ENCODE measurements at regions not wholly inside any gene's neighbourhood (a gene's known extent, or its start where the extent isn't known, plus 50 kb on each side); places are given as distances from the start of the nearest gene placed in this dataset.
A peak's percentile ranks its signal among the peaks of the same experiment; 100 is the strongest.
"Not testable (repeated sequence)": the region's sequence is repeated elsewhere in the genome, so short reads cannot be mapped to it uniquely, and the experiment has no call there.

- WGBS (ENCODE audit: insufficient coverage) = no CpG with 5 or more reads among the region's 1 CpG
- H3K4me3 Mint-ChIP-seq = peak overlapping the region in 1 of 2 donors; percentile 29
- Histone ChIP-seq H3K9ac (ENCODE audit: insufficient read depth, low read length, poor library complexity, severe bottlenecking) (no peak overlapping the region), H4K20me1 (ENCODE audit: insufficient read depth, low read length) (no peaks in the 10 kb centered on the region), H3K4me1 (ENCODE audit: control insufficient read depth in 1 of 2, insufficient read depth in 2 of 2, low read length in 2 of 2) (no peaks in the 10 kb centered on the region), H3K79me2 (ENCODE audit: insufficient read depth, low read length) (no peaks in the 10 kb centered on the region), H3K36me3 (replicated peaks in 1 of 2; ENCODE audit: control insufficient read depth in 1 of 2, insufficient read depth in 2 of 2, low read length in 2 of 2) (no peaks in the 10 kb centered on the region), H2AFZ (ENCODE audit: insufficient read depth, low read depth, low read length, poor library complexity, severe bottlenecking) (no peak overlapping the region), H3K9me3 (replicated peaks in 1 of 2; ENCODE audit: control insufficient read depth in 1 of 2, insufficient read depth in 1 of 2, low read length in 2 of 2) (no peaks in the 10 kb centered on the region), H3K4me2 (replicated peaks; ENCODE audit: extremely low read depth, low read length, poor library complexity, severe bottlenecking) (no peak overlapping the region), H3K27ac (ENCODE audit: low read depth in 1 of 2, low read length in 2 of 2) (no peak overlapping the region), H3K4me3 (replicated peaks in 1 of 3; ENCODE audit: low read depth in 2 of 3, low read length in 3 of 3) (no peak overlapping the region), H3K27me3 (ENCODE audit: control insufficient read depth in 2 of 2, insufficient read depth in 2 of 2, low read length in 2 of 2) (no peaks in the 10 kb centered on the region)
- no peak for DNase-seq
- no peak overlapping the region for H3K27ac Mint-ChIP-seq
- H3K9me3 Mint-ChIP-seq = peaks cover 0 to 6% (median 0%) of the 10 kb centered on the region in 7 donors
- no peak for TF ChIP-seq CTCF (IDR thresholded peaks at IDR 0.05)
- H3K4me1 Mint-ChIP-seq = no peaks in the 10 kb centered on the region
- intact Hi-C loops (cut with micrococcal nuclease) = no loop called here
- no peaks in the 10 kb centered on the region for H3K36me3 Mint-ChIP-seq
- no peaks in the 10 kb centered on the region for H3K27me3 Mint-ChIP-seq (ENCODE audit: low read depth in 3 of 3)
These were observed 749.9 kb downstream of the ZBBX start for GRCh38 chr3:166630190-166630589.

- peaks cover 5 to 19% (median 10%) of the 10 kb centered on the region in 7 donors for H3K9me3 Mint-ChIP-seq
- intact Hi-C loops (cut with micrococcal nuclease) = no loop called here
- no peak overlapping the region for H3K4me3 Mint-ChIP-seq
- Histone ChIP-seq H2AFZ (ENCODE audit: insufficient read depth, low read depth, low read length, poor library complexity, severe bottlenecking) (no peak overlapping the region), H3K4me2 (replicated peaks; ENCODE audit: extremely low read depth, low read length, poor library complexity, severe bottlenecking) (no peak overlapping the region), H3K27me3 (ENCODE audit: control insufficient read depth in 2 of 2, insufficient read depth in 2 of 2, low read length in 2 of 2) (no peaks in the 10 kb centered on the region), H3K36me3 (replicated peaks in 1 of 2; ENCODE audit: control insufficient read depth in 1 of 2, insufficient read depth in 2 of 2, low read length in 2 of 2) (no peaks in the 10 kb centered on the region), H3K27ac (ENCODE audit: low read depth in 1 of 2, low read length in 2 of 2) (no peak overlapping the region), H3K9me3 (replicated peaks in 1 of 2; ENCODE audit: control insufficient read depth in 1 of 2, insufficient read depth in 1 of 2, low read length in 2 of 2) (peaks cover 0 to 17% of the 10 kb centered on the region in 2 donors), H4K20me1 (ENCODE audit: insufficient read depth, low read length) (no peaks in the 10 kb centered on the region), H3K4me3 (replicated peaks in 1 of 3; ENCODE audit: low read depth in 2 of 3, low read length in 3 of 3) (no peak overlapping the region), H3K4me1 (ENCODE audit: control insufficient read depth in 1 of 2, insufficient read depth in 2 of 2, low read length in 2 of 2) (no peaks in the 10 kb centered on the region), H3K9ac (ENCODE audit: insufficient read depth, low read length, poor library complexity, severe bottlenecking) (no peak overlapping the region), H3K79me2 (ENCODE audit: insufficient read depth, low read length) (no peaks in the 10 kb centered on the region)
- no peaks in the 10 kb centered on the region for H3K4me1 Mint-ChIP-seq
- DNase-seq = no peak
- H3K27me3 Mint-ChIP-seq (ENCODE audit: low read depth in 3 of 3) = peaks cover 0 to 2% (median 0%) of the 10 kb centered on the region in 3 donors
- H3K36me3 Mint-ChIP-seq = no peaks in the 10 kb centered on the region
- no peak overlapping the region for H3K27ac Mint-ChIP-seq
- WGBS (ENCODE audit: insufficient coverage) = 86% methylated on average over 1 of the region's 1 CpG
- no peak for TF ChIP-seq CTCF (IDR thresholded peaks at IDR 0.05)
These were observed 766.7 kb downstream of the ZBBX start for GRCh38 chr3:166613365-166613764.

- 63% methylated on average over 1 of the region's 2 CpGs for WGBS (ENCODE audit: insufficient coverage)
- H3K27me3 ChIP-seq (ENCODE audit: control insufficient read depth in 2 of 2, insufficient read depth in 2 of 2, low read length in 2 of 2); H3K36me3 Mint-ChIP-seq; H3K4me2 ChIP-seq (replicated peaks; ENCODE audit: extremely low read depth, low read length, poor library complexity, severe bottlenecking); H3K4me3 ChIP-seq (replicated peaks in 1 of 3; ENCODE audit: low read depth in 2 of 3, low read length in 3 of 3); H3K36me3 ChIP-seq (replicated peaks in 1 of 2; ENCODE audit: control insufficient read depth in 1 of 2, insufficient read depth in 2 of 2, low read length in 2 of 2); H3K27me3 Mint-ChIP-seq (ENCODE audit: low read depth in 3 of 3); H2AFZ ChIP-seq (ENCODE audit: insufficient read depth, low read depth, low read length, poor library complexity, severe bottlenecking); DNase-seq; H3K4me1 Mint-ChIP-seq; H4K20me1 ChIP-seq (ENCODE audit: insufficient read depth, low read length); H3K27ac Mint-ChIP-seq; H3K9ac ChIP-seq (ENCODE audit: insufficient read depth, low read length, poor library complexity, severe bottlenecking); intact Hi-C loops (cut with micrococcal nuclease); H3K79me2 ChIP-seq (ENCODE audit: insufficient read depth, low read length); H3K27ac ChIP-seq (ENCODE audit: low read depth in 1 of 2, low read length in 2 of 2); H3K4me1 ChIP-seq (ENCODE audit: control insufficient read depth in 1 of 2, insufficient read depth in 2 of 2, low read length in 2 of 2); H3K4me3 Mint-ChIP-seq: not testable (repeated sequence)
- peaks cover 0 to 16% of the 10 kb centered on the region in 2 donors for H3K9me3 ChIP-seq (replicated peaks in 1 of 2; ENCODE audit: control insufficient read depth in 1 of 2, insufficient read depth in 1 of 2, low read length in 2 of 2)
- H3K9me3 Mint-ChIP-seq = peaks cover 3 to 16% (median 7%) of the 10 kb centered on the region in 7 donors
These were observed 767.3 kb downstream of the ZBBX start for GRCh38 chr3:166612761-166613160.

All from CD14-positive monocyte (primary cell).